Loucy (cell line): ENCODE measurements at regions not wholly inside any gene's neighbourhood (a gene's known extent, or its start where the extent isn't known, plus 50 kb on each side); places are given as distances from the start of the nearest gene placed in this dataset.

ENCODE experiments used
- H2AFZ ChIP-seq: fragments of 200-600 bp; sonication (generic); 2 replicates; pipeline ENCODE4 v1.6.0; 2016; ENCODE audit warnings: antibody characterized with exemption, mild to moderate bottlenecking, low read length, moderate library complexity
- H3F3A ChIP-seq: fragments of 200-600 bp; 2 replicates; pipeline ENCODE4 v1.6.0; 2016; ENCODE audit warnings: antibody characterized with exemption, low read depth, mild to moderate bottlenecking
- H3K27me3 ChIP-seq: fragments of 200-600 bp; sonication (generic); 2 replicates; pipeline ENCODE4 v1.6.1; 2014; ENCODE audit warnings: low read length, mild to moderate bottlenecking; ENCODE audit not compliant: insufficient read depth, poor library complexity, severe bottlenecking
- H3K36me3 ChIP-seq: fragments of 200-600 bp; sonication (generic); 2 replicates; pipeline ENCODE4 v1.6.1; 2016; ENCODE audit warnings: low read length; ENCODE audit not compliant: insufficient read depth
- H3K4me1 ChIP-seq: fragments of 200-600 bp; sonication (generic); 2 replicates; pipeline ENCODE4 v1.5.1; 2014; ENCODE audit warnings: low read length, mild to moderate bottlenecking; ENCODE audit not compliant: insufficient read depth, poor library complexity, severe bottlenecking
- H3K4me2 ChIP-seq: fragments of 200-600 bp; sonication (generic); 2 replicates; pipeline ENCODE4 v1.6.0; 2014; ENCODE audit warnings: antibody characterized with exemption, low read length, low read depth, mild to moderate bottlenecking; ENCODE audit not compliant: poor library complexity, severe bottlenecking
- H3K4me3 ChIP-seq: fragments of 200-600 bp; sonication (generic); 2 replicates; pipeline ENCODE4 v1.5.1; 2014; ENCODE audit warnings: low read length, mild to moderate bottlenecking, mixed read lengths; ENCODE audit not compliant: poor library complexity, severe bottlenecking
- H3K79me2 ChIP-seq: fragments of 200-600 bp; sonication (generic); 2 replicates; pipeline ENCODE4 v1.6.1; 2014; ENCODE audit warnings: low read length; ENCODE audit not compliant: insufficient read depth
- H3K9ac ChIP-seq: fragments of 200-600 bp; sonication (generic); 2 replicates; pipeline ENCODE4 v1.6.0; 2014; ENCODE audit warnings: mild to moderate bottlenecking, low read depth, low read length, moderate library complexity; ENCODE audit not compliant: poor library complexity, severe bottlenecking
- H3K9me2 ChIP-seq: fragments of 200-600 bp; sonication (generic); replicated peaks from 2 replicates; pipeline ENCODE4 v1.6.1; 2016; ENCODE audit warnings: low read depth, low read length, mixed read lengths
- H3K9me3 ChIP-seq: fragments of 200-600 bp; sonication (generic); 2 replicates; pipeline ENCODE4 v1.6.1; 2014; ENCODE audit warnings: mild to moderate bottlenecking, antibody characterized with exemption, low read length, low read depth; ENCODE audit not compliant: insufficient read depth
- H4K20me1 ChIP-seq: fragments of 200-600 bp; sonication (generic); 2 replicates; pipeline ENCODE4 v1.6.0; 2014; ENCODE audit warnings: antibody characterized with exemption, low read length, mild to moderate bottlenecking; ENCODE audit not compliant: insufficient read depth, poor library complexity, severe bottlenecking
- CTCF ChIP-seq: fragments of 200-600 bp; sonication (generic); conservative IDR thresholded peaks from 2 replicates; pipeline ENCODE4 v1.5.1; 2014; ENCODE audit warnings: mild to moderate bottlenecking, antibody characterized with exemption, low read length
- EZH2phosphoT487 ChIP-seq: fragments of 200-600 bp; IDR thresholded peaks from 2 replicates; pipeline ENCODE4 v1.6.1; 2018; ENCODE audit warnings: antibody characterized with exemption, mild to moderate bottlenecking, moderate library complexity, borderline replicate concordance

- H3K4me1 ChIP-seq = peaks cover 15% of the 10 kb centered on the region
These were observed 114.6 kb downstream of the DDIT4L start for GRCh38 chr4:100075486-100076270.

GRCh38 chr4:100075056-100075455 lies 115.2 kb downstream of the DDIT4L start:
- no peaks in the 10 kb centered on the region for H3K27me3 ChIP-seq
- no peaks in the 10 kb centered on the region for H3K9me2 ChIP-seq
- H3K4me1 ChIP-seq = peaks cover 12% of the 10 kb centered on the region
- no peak overlapping the region for H3K4me3 ChIP-seq
- H3K9me3 ChIP-seq = no peaks in the 10 kb centered on the region
- 0 out of 2 replicates have a peak, but pooled peaks cover 3% of the 10 kb centered on the region for H3F3A ChIP-seq
- no peak overlapping the region for H3K9ac ChIP-seq
- H3K36me3 ChIP-seq = no peaks in the 10 kb centered on the region
- no peak for TF ChIP-seq CTCF
- no peak for TF ChIP-seq EZH2phosphoT487
- no peaks in the 10 kb centered on the region for H3K79me2 ChIP-seq
- no peak overlapping the region for H2AFZ ChIP-seq
- H3K4me2 ChIP-seq = no peak overlapping the region
- H4K20me1 ChIP-seq = no peaks in the 10 kb centered on the region

More at GRCh38 chr4:100075486-100076270, 114.6 kb downstream of the DDIT4L start:
- no peak overlapping the region for H3K4me3 ChIP-seq
- H3K79me2 ChIP-seq = no peaks in the 10 kb centered on the region
- no peaks in the 10 kb centered on the region for H3K27me3 ChIP-seq
- H3K9me3 ChIP-seq = no peaks in the 10 kb centered on the region
- no peak overlapping the region for H2AFZ ChIP-seq
- 0 out of 2 replicates have a peak, but pooled peaks cover 3% of the 10 kb centered on the region for H3F3A ChIP-seq
- H3K4me2 ChIP-seq = no peak overlapping the region
- no peaks in the 10 kb centered on the region for H3K9me2 ChIP-seq
- no peak overlapping the region for H3K9ac ChIP-seq
- no peaks in the 10 kb centered on the region for H4K20me1 ChIP-seq
- TF ChIP-seq EZH2phosphoT487 (no peak), CTCF (no peak)
- H3K36me3 ChIP-seq = no peaks in the 10 kb centered on the region

GRCh38 chr4:100071506-100071905 lies 118.8 kb downstream of the DDIT4L start:
- Histone ChIP-seq H3K9me3 (no peaks in the 10 kb centered on the region), H3K4me3 (no peak overlapping the region), H3K36me3 (no peaks in the 10 kb centered on the region), H3K4me2 (no peak overlapping the region), H3K4me1 (no peaks in the 10 kb centered on the region), H3K9ac (no peak overlapping the region), H3K9me2 (no peaks in the 10 kb centered on the region), H3K79me2 (no peaks in the 10 kb centered on the region), H3K27me3 (no peaks in the 10 kb centered on the region), H2AFZ (no peak overlapping the region), H4K20me1 (no peaks in the 10 kb centered on the region), H3F3A (no peaks in the 10 kb centered on the region)
- TF ChIP-seq CTCF = no peak
- TF ChIP-seq EZH2phosphoT487 = no peak
